ENCODE measurements at regions not wholly inside any gene's neighbourhood (a gene's known extent, or its start where the extent isn't known, plus 50 kb on each side); places are given as distances from the start of the nearest gene placed in this dataset.

- H3K27ac Mint-ChIP-seq, result no peak overlapping the region
These were observed 110.5 kb upstream of the SEC61G start for GRCh38 chr7:54869523-54869922.

More at GRCh38 chr7:54869523-54869922, 110.5 kb upstream of the SEC61G start:
- ATAC-seq (no peak), DNase-seq (ENCODE audit: low spot score) (no peak)
- H3F3A ChIP-seq (replicated peaks; ENCODE audit: low read depth), result no peaks in the 10 kb centered on the region
- H3K4me1 ChIP-seq (ENCODE audit: insufficient read depth), result no peaks in the 10 kb centered on the region
- H4K20me1 ChIP-seq (replicated peaks; ENCODE audit: insufficient read depth), result no peaks in the 10 kb centered on the region
- H3K27me3 ChIP-seq (ENCODE audit: insufficient read depth), result no peaks in the 10 kb centered on the region
- TF ChIP-seq REST (IDR thresholded peaks at IDR 0.05; ENCODE audit: unreplicated experiment) (no peak), JUNB (IDR thresholded peaks at IDR 0.05; ENCODE audit: unreplicated experiment) (no peak), ZNF331 (CRISPR knock-in tag; IDR thresholded peaks at IDR 0.05; ENCODE audit: low read depth) (no peak), ZNF114 (CRISPR knock-in tag; IDR thresholded peaks at IDR 0.05) (no peak), POLR2AphosphoS5 (IDR thresholded peaks at IDR 0.05; ENCODE audit: low read depth) (no peak), CREB1 (CRISPR knock-in tag; IDR thresholded peaks at IDR 0.05; ENCODE audit: low read depth) (no peak), STAT1 (IDR thresholded peaks at IDR 0.05; ENCODE audit: unreplicated experiment) (no peak), CTCF (conservative IDR thresholded peaks at IDR 0.05; ENCODE audit: low read depth in 2 of 2) (no peak), NANOG (IDR thresholded peaks at IDR 0.05; ENCODE audit: borderline replicate concordance) (no peak), EZH2 (IDR thresholded peaks at IDR 0.05; ENCODE audit: low read depth, unreplicated experiment) (no peak), EZH2phosphoT487 (IDR thresholded peaks at IDR 0.05; ENCODE audit: unreplicated experiment) (no peak)
- TF ChIP-seq, protein P1, sequence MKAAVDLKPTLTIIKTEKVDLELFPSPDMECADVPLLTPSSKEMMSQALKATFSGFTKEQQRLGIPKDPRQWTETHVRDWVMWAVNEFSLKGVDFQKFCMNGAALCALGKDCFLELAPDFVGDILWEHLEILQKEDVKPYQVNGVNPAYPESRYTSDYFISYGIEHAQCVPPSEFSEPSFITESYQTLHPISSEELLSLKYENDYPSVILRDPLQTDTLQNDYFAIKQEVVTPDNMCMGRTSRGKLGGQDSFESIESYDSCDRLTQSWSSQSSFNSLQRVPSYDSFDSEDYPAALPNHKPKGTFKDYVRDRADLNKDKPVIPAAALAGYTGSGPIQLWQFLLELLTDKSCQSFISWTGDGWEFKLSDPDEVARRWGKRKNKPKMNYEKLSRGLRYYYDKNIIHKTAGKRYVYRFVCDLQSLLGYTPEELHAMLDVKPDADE (IDR thresholded peaks at IDR 0.05), result no peak
- TF ChIP-seq, protein P2, sequence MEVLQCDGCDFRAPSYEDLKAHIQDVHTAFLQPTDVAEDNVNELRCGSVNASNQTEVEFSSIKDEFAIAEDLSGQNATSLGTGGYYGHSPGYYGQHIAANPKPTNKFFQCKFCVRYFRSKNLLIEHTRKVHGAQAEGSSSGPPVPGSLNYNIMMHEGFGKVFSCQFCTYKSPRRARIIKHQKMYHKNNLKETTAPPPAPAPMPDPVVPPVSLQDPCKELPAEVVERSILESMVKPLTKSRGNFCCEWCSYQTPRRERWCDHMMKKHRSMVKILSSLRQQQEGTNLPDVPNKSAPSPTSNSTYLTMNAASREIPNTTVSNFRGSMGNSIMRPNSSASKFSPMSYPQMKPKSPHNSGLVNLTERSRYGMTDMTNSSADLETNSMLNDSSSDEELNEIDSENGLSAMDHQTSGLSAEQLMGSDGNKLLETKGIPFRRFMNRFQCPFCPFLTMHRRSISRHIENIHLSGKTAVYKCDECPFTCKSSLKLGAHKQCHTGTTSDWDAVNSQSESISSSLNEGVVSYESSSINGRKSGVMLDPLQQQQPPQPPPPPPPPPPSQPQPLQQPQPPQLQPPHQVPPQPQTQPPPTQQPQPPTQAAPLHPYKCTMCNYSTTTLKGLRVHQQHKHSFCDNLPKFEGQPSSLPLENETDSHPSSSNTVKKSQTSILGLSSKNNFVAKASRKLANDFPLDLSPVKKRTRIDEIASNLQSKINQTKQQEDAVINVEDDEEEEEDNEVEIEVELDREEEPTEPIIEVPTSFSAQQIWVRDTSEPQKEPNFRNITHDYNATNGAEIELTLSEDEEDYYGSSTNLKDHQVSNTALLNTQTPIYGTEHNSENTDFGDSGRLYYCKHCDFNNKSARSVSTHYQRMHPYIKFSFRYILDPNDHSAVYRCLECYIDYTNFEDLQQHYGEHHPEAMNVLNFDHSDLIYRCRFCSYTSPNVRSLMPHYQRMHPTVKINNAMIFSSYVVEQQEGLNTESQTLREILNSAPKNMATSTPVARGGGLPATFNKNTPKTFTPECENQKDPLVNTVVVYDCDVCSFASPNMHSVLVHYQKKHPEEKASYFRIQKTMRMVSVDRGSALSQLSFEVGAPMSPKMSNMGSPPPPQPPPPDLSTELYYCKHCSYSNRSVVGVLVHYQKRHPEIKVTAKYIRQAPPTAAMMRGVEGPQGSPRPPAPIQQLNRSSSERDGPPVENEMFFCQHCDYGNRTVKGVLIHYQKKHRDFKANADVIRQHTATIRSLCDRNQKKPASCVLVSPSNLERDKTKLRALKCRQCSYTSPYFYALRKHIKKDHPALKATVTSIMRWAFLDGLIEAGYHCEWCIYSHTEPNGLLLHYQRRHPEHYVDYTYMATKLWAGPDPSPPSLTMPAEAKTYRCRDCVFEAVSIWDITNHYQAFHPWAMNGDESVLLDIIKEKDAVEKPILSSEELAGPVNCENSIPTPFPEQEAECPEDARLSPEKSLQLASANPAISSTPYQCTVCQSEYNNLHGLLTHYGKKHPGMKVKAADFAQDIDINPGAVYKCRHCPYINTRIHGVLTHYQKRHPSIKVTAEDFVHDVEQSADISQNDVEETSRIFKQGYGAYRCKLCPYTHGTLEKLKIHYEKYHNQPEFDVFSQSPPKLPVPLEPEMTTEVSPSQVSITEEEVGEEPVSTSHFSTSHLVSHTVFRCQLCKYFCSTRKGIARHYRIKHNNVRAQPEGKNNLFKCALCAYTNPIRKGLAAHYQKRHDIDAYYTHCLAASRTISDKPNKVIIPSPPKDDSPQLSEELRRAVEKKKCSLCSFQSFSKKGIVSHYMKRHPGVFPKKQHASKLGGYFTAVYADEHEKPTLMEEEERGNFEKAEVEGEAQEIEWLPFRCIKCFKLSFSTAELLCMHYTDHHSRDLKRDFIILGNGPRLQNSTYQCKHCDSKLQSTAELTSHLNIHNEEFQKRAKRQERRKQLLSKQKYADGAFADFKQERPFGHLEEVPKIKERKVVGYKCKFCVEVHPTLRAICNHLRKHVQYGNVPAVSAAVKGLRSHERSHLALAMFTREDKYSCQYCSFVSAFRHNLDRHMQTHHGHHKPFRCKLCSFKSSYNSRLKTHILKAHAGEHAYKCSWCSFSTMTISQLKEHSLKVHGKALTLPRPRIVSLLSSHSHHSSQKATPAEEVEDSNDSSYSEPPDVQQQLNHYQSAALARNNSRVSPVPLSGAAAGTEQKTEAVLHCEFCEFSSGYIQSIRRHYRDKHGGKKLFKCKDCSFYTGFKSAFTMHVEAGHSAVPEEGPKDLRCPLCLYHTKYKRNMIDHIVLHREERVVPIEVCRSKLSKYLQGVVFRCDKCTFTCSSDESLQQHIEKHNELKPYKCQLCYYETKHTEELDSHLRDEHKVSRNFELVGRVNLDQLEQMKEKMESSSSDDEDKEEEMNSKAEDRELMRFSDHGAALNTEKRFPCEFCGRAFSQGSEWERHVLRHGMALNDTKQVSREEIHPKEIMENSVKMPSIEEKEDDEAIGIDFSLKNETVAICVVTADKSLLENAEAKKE (CRISPR knock-in tag; IDR thresholded peaks at IDR 0.05), result no peak
- H3K36me3 ChIP-seq (ENCODE audit: insufficient read depth), result no peaks in the 10 kb centered on the region
- Mint-ChIP-seq H3K4me3 (no peak overlapping the region), H3K9me3 (no peaks in the 10 kb centered on the region), H3K4me1 (no peaks in the 10 kb centered on the region), H3K27me3 (ENCODE audit: insufficient read depth, low read depth, poor library complexity) (no peaks in the 10 kb centered on the region), H3K36me3 (ENCODE audit: low read depth) (no peaks in the 10 kb centered on the region)
- no peaks in the 10 kb centered on the region for H3K79me2 ChIP-seq (replicated peaks; ENCODE audit: insufficient read depth)
- no peak overlapping the region for H2AFZ ChIP-seq
- no peak overlapping the region for H3K4me3 ChIP-seq
- H3K9me2 ChIP-seq (ENCODE audit: insufficient read depth), result no peaks in the 10 kb centered on the region; the same call in 1 of the 2 replicates
- no peak overlapping the region for H3K27ac ChIP-seq (ENCODE audit: low read depth)
- no peak overlapping the region for H3K4me2 ChIP-seq

Data from GM23338 (cell line).